Stomach (tissue), 8 donors: ENCODE measurements at regions not wholly inside any gene's neighbourhood (a gene's known extent, or its start where the extent isn't known, plus 50 kb on each side); places are given as distances from the start of the nearest gene placed in this dataset.

Experiments
- DNase-seq, 2 donors: peaks; one replicate each; pipeline versions ENCODE4 v3.0.0 to v3.0.0-alpha.2; 2013 to 2019
- H3K27ac ChIP-seq, 5 donors: fragments of 200-600 bp in 4 of 5; sonication (generic) in 4 of 5; one replicate each; pipeline ENCODE4 v1.5.1; 2013 to 2019; ENCODE audit warnings: mild to moderate bottlenecking in 1 of 5, moderate library complexity in 1 of 5
- H3K27me3 ChIP-seq, 3 donors: fragments of 200-600 bp; sonication (generic); one replicate each; pipeline ENCODE4 v1.5.1; 2017 to 2019; ENCODE audit warnings: mixed run types in 1 of 3
- H3K36me3 ChIP-seq, 4 donors: fragments of 200-600 bp; sonication (generic); 1 replicate in 3 of 4; 2 replicates in 1 of 4; pipeline ENCODE4 v1.5.1; 2016 to 2019
- H3K4me1 ChIP-seq, 4 donors: fragments of 200-600 bp; sonication (generic); one replicate each; pipeline ENCODE4 v1.5.1; 2016 to 2019
- H3K4me3 ChIP-seq, 4 donors: fragments of 200-600 bp; sonication (generic) in 3 of 4; one replicate each; pipeline ENCODE4 v1.5.1; 2016 to 2019; ENCODE audit warnings: mild to moderate bottlenecking in 1 of 4
- H3K9me3 ChIP-seq, 4 donors: fragments of 200-600 bp; sonication (generic); one replicate each; pipeline ENCODE4 v1.5.1; 2016 to 2019
- EP300 ChIP-seq: sonication (generic); formaldehyde crosslinking; IDR thresholded peaks from one replicate; pipeline ENCODE4 v1.6.1; 2017; ENCODE audit warnings: antibody characterized with exemption
- POLR2A ChIP-seq, 4 donors: fragments of 450-650 bp; IDR thresholded peaks; one replicate each; pipeline ENCODE4 v1.6.1; 2016; ENCODE audit warnings: antibody characterized with exemption in 4 of 4, control low read depth in 2 of 4, mild to moderate bottlenecking in 1 of 4, moderate library complexity in 1 of 4
- POLR2AphosphoS5 ChIP-seq, 3 donors: sonication (generic); formaldehyde crosslinking; IDR thresholded peaks; one replicate each; pipeline ENCODE4 v1.6.1; 2016; ENCODE audit warnings: antibody characterized with exemption in 3 of 3
- WGBS, 5 donors: extraction: QIAGEN DNeasy Blood & Tissue Kit in 3 of 5; methylation state at CpG; one replicate each; pipeline versions ENCODE4 v1.1.5 to v1.1.7; 2013 to 2018; 5-methylcytosine and 5-hydroxymethylcytosine counted together
- intact Hi-C: fragments of 100-400 bp; cut with DNase I; formaldehyde crosslinking; loops from one replicate; pipeline ENCODE4 v1.15.1; 2023; ENCODE audit warnings: low total_unique reads
- TF ChIP-seq, protein P1 (sequence below), 7 experiments: fragments of 450-650 bp in 4 of 7; fragments of 200-600 bp in 3 of 7; sonication (generic) in 3 of 7; IDR thresholded peaks; one replicate each; pipeline ENCODE4 v1.5.1; 2016 to 2019; ENCODE audit warnings: antibody characterized with exemption in 7 of 7, control low read depth in 2 of 7, mild to moderate bottlenecking in 1 of 7
- donor health status: healthy with polysubstance abuse.
- donor health status: Bipolar disorder and iron deficiency.
- donor health status: healthy.

DNA sequence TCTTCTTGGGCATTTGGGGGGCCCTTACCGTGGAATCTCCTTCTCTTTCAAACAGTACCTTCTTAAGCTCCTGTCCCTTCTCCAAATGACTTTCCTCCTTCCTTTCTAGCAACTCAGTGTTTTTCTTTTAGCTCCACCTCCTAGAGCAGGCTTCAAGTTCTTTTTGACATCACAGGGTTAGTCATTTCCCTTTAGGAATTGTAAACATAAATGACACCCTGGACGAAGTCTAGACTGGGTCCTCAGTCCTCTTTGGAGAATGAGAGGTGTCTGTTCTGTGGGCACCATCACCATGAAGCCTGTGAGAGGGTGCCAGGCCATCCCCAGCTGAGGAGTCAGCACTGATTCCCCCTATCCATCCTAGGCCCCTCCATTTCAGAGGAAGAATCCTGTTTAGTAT lies 94.7 kb downstream of the SALL1 start:
- no peak for TF ChIP-seq POLR2A (IDR thresholded peaks at IDR 0.05)
- TF ChIP-seq EP300 = no peak
- no peak for TF ChIP-seq POLR2AphosphoS5 (IDR thresholded peaks at IDR 0.05)
- TF ChIP-seq, protein P1, sequence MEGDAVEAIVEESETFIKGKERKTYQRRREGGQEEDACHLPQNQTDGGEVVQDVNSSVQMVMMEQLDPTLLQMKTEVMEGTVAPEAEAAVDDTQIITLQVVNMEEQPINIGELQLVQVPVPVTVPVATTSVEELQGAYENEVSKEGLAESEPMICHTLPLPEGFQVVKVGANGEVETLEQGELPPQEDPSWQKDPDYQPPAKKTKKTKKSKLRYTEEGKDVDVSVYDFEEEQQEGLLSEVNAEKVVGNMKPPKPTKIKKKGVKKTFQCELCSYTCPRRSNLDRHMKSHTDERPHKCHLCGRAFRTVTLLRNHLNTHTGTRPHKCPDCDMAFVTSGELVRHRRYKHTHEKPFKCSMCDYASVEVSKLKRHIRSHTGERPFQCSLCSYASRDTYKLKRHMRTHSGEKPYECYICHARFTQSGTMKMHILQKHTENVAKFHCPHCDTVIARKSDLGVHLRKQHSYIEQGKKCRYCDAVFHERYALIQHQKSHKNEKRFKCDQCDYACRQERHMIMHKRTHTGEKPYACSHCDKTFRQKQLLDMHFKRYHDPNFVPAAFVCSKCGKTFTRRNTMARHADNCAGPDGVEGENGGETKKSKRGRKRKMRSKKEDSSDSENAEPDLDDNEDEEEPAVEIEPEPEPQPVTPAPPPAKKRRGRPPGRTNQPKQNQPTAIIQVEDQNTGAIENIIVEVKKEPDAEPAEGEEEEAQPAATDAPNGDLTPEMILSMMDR (IDR thresholded peaks at IDR 0.05) = no peak
- no peak for DNase-seq
- Histone ChIP-seq H3K4me1 (no peaks in the 10 kb centered on the region), H3K4me3 (no peak overlapping the region), H3K27me3 (peaks cover 0 to 19% (median 0%) of the 10 kb centered on the region in 3 donors), H3K27ac (no peak overlapping the region), H3K36me3 (no peaks in the 10 kb centered on the region), H3K9me3 (no peaks in the 10 kb centered on the region)
- WGBS, 5 donors = 68 to 77% (median 71%) methylated on average over 2 of the region's 2 CpGs
- intact Hi-C loops = no loop called here

DNA sequence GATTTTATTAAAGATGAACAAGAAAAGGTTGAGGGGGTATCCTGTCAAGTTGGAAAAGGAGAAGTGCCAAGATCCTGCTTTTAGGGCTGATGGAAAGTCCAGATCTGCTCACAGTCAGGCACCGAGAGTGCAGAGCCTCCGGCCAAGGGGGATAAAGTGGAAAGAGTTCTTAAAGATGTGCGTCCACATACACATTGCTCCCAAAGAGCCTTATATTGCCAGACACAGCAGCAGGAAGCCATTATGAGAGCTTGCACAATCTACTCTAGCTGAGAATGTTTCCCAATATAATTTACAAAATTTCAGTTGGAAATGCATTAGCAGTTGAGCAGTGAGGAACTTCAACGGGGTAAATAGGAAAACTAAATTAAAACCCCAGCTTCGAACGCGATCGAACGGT lies 95.6 kb downstream of the SALL1 start:
- Histone ChIP-seq H3K27ac (no peak overlapping the region), H3K9me3 (no peaks in the 10 kb centered on the region), H3K4me3 (no peak overlapping the region), H3K27me3 (peaks cover 0 to 19% (median 0%) of the 10 kb centered on the region in 3 donors), H3K36me3 (no peaks in the 10 kb centered on the region), H3K4me1 (no peaks in the 10 kb centered on the region)
- TF ChIP-seq, protein P1 (IDR thresholded peaks at IDR 0.05) = no peak
- TF ChIP-seq EP300 = no peak
- TF ChIP-seq POLR2AphosphoS5 (IDR thresholded peaks at IDR 0.05) = no peak
- TF ChIP-seq POLR2A (IDR thresholded peaks at IDR 0.05) = no peak
- intact Hi-C loops = no loop called here
- DNase-seq = no peak
- 88 to 93% (median 90%) methylated on average over 9 of the region's 9 CpGs for WGBS, 5 donors

DNA sequence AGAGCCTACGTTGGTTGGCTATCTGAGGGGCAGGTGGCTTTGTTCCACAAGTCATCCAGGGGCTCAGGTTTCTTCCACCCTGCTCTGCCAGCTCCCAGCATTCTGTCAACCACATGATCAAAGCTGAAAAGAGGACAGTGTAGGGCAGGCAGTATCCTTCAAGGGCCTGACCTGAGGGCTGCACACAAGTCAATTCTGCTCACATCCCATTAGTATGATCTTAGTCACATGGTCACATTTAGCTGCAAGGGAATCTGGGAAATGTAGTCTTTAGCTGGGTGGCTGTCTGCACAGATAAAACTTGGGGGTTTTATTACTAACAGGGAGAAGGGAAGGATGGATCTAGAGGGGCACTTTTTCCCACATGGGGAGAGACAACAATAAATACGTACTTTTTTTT lies 97.3 kb downstream of the SALL1 start:
- WGBS, 5 donors = 66 to 81% (median 67%) methylated on average over 2 of the region's 2 CpGs
- TF ChIP-seq POLR2AphosphoS5 (IDR thresholded peaks at IDR 0.05) (no peak), EP300 (no peak), POLR2A (IDR thresholded peaks at IDR 0.05) (no peak)
- TF ChIP-seq, protein P1 (IDR thresholded peaks at IDR 0.05) = no peak
- intact Hi-C loops = no loop called here

DNA sequence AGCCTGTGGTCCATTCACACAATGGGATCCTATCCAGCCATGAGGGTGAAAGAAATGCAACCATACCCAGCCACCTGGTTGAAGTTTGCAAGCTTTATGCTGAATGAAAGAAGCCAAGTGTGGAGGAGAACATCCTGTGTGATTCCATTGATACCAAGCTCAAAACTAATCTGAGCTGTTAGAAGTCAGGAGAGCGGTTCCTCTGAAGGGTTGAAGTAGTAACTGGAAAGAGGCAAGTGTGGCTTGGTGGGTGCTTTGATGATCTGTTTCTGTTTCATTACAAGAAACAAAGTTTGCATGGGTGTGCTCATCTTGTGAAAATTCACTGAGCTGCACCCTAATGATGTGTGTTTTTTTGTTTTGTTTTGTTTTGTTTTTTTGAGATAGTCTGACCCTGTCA lies 99.4 kb downstream of the SALL1 start:
- no peaks in the 10 kb centered on the region for H3K36me3 ChIP-seq
- H3K27ac ChIP-seq = no peak overlapping the region
- no peaks in the 10 kb centered on the region for H3K9me3 ChIP-seq
- no peaks in the 10 kb centered on the region for H3K4me1 ChIP-seq
- DNase-seq = no peak
- H3K27me3 ChIP-seq = peaks cover 0 to 17% (median 0%) of the 10 kb centered on the region in 3 donors
- intact Hi-C loops = no loop called here
- 83 to 100% (median 91%) methylated on average over 1 of the region's 1 CpG for WGBS, 5 donors
- TF ChIP-seq POLR2AphosphoS5 (IDR thresholded peaks at IDR 0.05) (no peak), EP300 (no peak), POLR2A (IDR thresholded peaks at IDR 0.05) (no peak)
- TF ChIP-seq, protein P1 (IDR thresholded peaks at IDR 0.05) = no peak
- H3K4me3 ChIP-seq = no peak overlapping the region

More for the DNA sequence above, 97.3 kb downstream of the SALL1 start:
- no peak overlapping the region for H3K27ac ChIP-seq
- no peaks in the 10 kb centered on the region for H3K9me3 ChIP-seq
- H3K4me1 ChIP-seq = no peaks in the 10 kb centered on the region
- no peaks in the 10 kb centered on the region for H3K36me3 ChIP-seq
- no peak overlapping the region for H3K4me3 ChIP-seq
- no peak for DNase-seq
- peaks cover 0 to 19% (median 0%) of the 10 kb centered on the region in 3 donors for H3K27me3 ChIP-seq
